HepG2 (cell line): ENCODE measurements at regions not wholly inside any gene's neighbourhood (a gene's known extent, or its start where the extent isn't known, plus 50 kb on each side); places are given as distances from the start of the nearest gene placed in this dataset.

Experiments used
- ATAC-seq: fragments of 200-7000 bp; cut with Tn5 transposase; 3 replicates; pipeline ENCODE4 v1.9.1; 2020; ENCODE audit warnings: mild to moderate bottlenecking, moderate library complexity
- BruUV-seq: library from RNA; stranded (reverse); fragments of 400-500 nt; replicated peaks from 2 replicates; lab custom pipeline; 2021; lab: Mats Ljungman, UMichigan
- CTCF ChIA-PET: fragments of 300-600 bp; formaldehyde crosslinking; extraction: SDS; loops from one replicate; lab custom pipeline; 2021; ENCODE audit warnings: low total read pairs, inconsistent platforms, low intra/inter-chr PET ratio; lab: Yijun Ruan, JAX
- POLR2A ChIA-PET: fragments of 350-600 bp; sonication (Branson Sonifier 250); formaldehyde crosslinking; loops from one replicate; lab custom pipeline; 2020; ENCODE audit warnings: antibody characterized with exemption, inconsistent platforms; lab: Yijun Ruan, JAX
- DNase-seq: peaks from one replicate; pipeline ENCODE4 v3.0.0-alpha.2; 2015; ENCODE audit warnings: low spot score
- FAIRE-seq: peaks from 3 replicates; lab custom pipeline; 2011; peaks lifted over from hg19 to GRCh38; lab: Jason Lieb, UNC
- H2AFZ ChIP-seq: one replicate; pipeline ENCODE4 v1.6.1; 2011; ENCODE audit warnings: low read length, inconsistent platforms
- H3K27ac ChIP-seq: fragments of 300-600 bp; 3 replicates; pipeline ENCODE4 v1.8.0; 2011; ENCODE audit warnings: mixed run types, mild to moderate bottlenecking, mixed read lengths, low read length, inconsistent platforms; ENCODE audit not compliant: insufficient read depth; ENCODE audit errors: extremely low read length
- H3K27me3 ChIP-seq, 2 experiments: fragments of 200-600 bp in 1 of 2; 2 replicates in 1 of 2; 3 replicates in 1 of 2; pipeline versions ENCODE4 v1.6.0 to v1.8.0; 2011; ENCODE audit warnings: low read length in 2 of 2, mild to moderate bottlenecking in 2 of 2, moderate library complexity in 2 of 2, inconsistent platforms in 1 of 2; ENCODE audit not compliant: insufficient read depth in 2 of 2, control insufficient read depth in 1 of 2
- H3K36me3 ChIP-seq, 2 experiments: fragments of 200-600 bp in 1 of 2; replicated peaks in 1 of 2; 2 replicates in 1 of 2; 3 replicates in 1 of 2; pipeline versions ENCODE4 v1.5.1 to v1.8.0; 2011; ENCODE audit warnings: low read length in 2 of 2, inconsistent platforms in 1 of 2; ENCODE audit not compliant: insufficient read depth in 2 of 2, control insufficient read depth in 1 of 2
- H3K4me1 ChIP-seq: 2 replicates; pipeline ENCODE4 v1.5.1; 2012; ENCODE audit warnings: low read length, inconsistent platforms; ENCODE audit not compliant: insufficient read depth
- H3K4me2 ChIP-seq: 2 replicates; pipeline ENCODE4 v1.6.0; 2011; ENCODE audit warnings: low read depth, low read length, inconsistent platforms
- H3K4me3 ChIP-seq, 3 experiments: fragments of 200-600 bp in 1 of 3; sonication (generic), shearing (Covaris generic) in 1 of 3; replicated peaks in 1 of 3; 2 replicates each; pipeline ENCODE4 v1.5.1; 2011 to 2016; ENCODE audit warnings: low read length in 3 of 3, inconsistent platforms in 2 of 3, low read depth in 2 of 3, mild to moderate bottlenecking in 2 of 3, control low read depth in 1 of 3, mixed read lengths in 1 of 3; ENCODE audit not compliant: insufficient read depth in 1 of 3
- H3K79me2 ChIP-seq: one replicate; pipeline ENCODE4 v1.6.1; 2011; ENCODE audit warnings: low read length, inconsistent platforms; ENCODE audit not compliant: insufficient read depth
- H3K9ac ChIP-seq: 2 replicates; pipeline ENCODE4 v1.6.0; 2011; ENCODE audit warnings: mild to moderate bottlenecking, low read depth, low read length, inconsistent platforms; ENCODE audit not compliant: insufficient read depth
- H3K9me3 ChIP-seq: 2 replicates; pipeline ENCODE4 v1.5.1; 2012; ENCODE audit warnings: mild to moderate bottlenecking, low read length
- H4K20me1 ChIP-seq: 2 replicates; pipeline ENCODE4 v1.6.0; 2011; ENCODE audit warnings: inconsistent platforms, mild to moderate bottlenecking, low read length, moderate library complexity; ENCODE audit not compliant: insufficient read depth
- CBX5 ChIP-seq: sonication (generic); formaldehyde crosslinking; IDR thresholded peaks from 2 replicates; pipeline ENCODE4 v1.4.0; 2020; ENCODE audit warnings: missing genetic modification reagents, borderline replicate concordance
- CTCF ChIP-seq: sonication (generic); formaldehyde crosslinking; IDR thresholded peaks from 2 replicates; pipeline ENCODE4 v1.5.0; 2020; ENCODE audit warnings: mild to moderate bottlenecking, missing genetic modification reagents, moderate library complexity
- HNRNPLL ChIP-seq: fragments of 200-400 bp; formaldehyde crosslinking; IDR thresholded peaks from 2 replicates; pipeline ENCODE4 v1.6.1; 2017; ENCODE audit warnings: mild to moderate bottlenecking, low read depth, low read length; ENCODE audit not compliant: poor library complexity, severe bottlenecking
- HNRNPUL1 ChIP-seq: fragments of 200-400 bp; formaldehyde crosslinking; IDR thresholded peaks from 2 replicates; pipeline ENCODE4 v1.6.1; 2017; ENCODE audit warnings: low read depth, mild to moderate bottlenecking, low read length, moderate library complexity
- MEIS2 ChIP-seq: sonication (generic); formaldehyde crosslinking; IDR thresholded peaks from 2 replicates; pipeline ENCODE4 v1.9.0; 2021; ENCODE audit warnings: mild to moderate bottlenecking, missing genetic modification reagents
- PHF21A ChIP-seq: sonication (generic); formaldehyde crosslinking; IDR thresholded peaks from 2 replicates; pipeline ENCODE4 v1.5.0; 2020; ENCODE audit warnings: mild to moderate bottlenecking, missing genetic modification reagents
- ZBTB33 ChIP-seq: sonication (generic); formaldehyde crosslinking; IDR thresholded peaks from 2 replicates; pipeline ENCODE4 v1.4.0; 2020; ENCODE audit warnings: missing genetic modification reagents
- ZNF296 ChIP-seq: sonication (generic); formaldehyde crosslinking; conservative IDR thresholded peaks from 2 replicates; pipeline ENCODE4 v1.5.0; 2020; ENCODE audit warnings: mild to moderate bottlenecking, missing genetic modification reagents
- ZNF335 ChIP-seq: sonication (generic); formaldehyde crosslinking; IDR thresholded peaks from 2 replicates; pipeline ENCODE4 v1.4.0; 2020; ENCODE audit warnings: missing genetic modification reagents
- ZNF580 ChIP-seq: IDR thresholded peaks from 2 replicates; pipeline ENCODE4 v1.6.1; 2016; ENCODE audit warnings: low read depth, borderline replicate concordance
- ZNF598 ChIP-seq: sonication (generic); formaldehyde crosslinking; IDR thresholded peaks from 2 replicates; pipeline ENCODE4 v1.5.1; 2020; ENCODE audit warnings: mild to moderate bottlenecking, missing genetic modification reagents, borderline replicate concordance
- ZNF883 ChIP-seq: sonication (generic); formaldehyde crosslinking; IDR thresholded peaks from 2 replicates; pipeline ENCODE4 v1.5.1; 2020; ENCODE audit warnings: mild to moderate bottlenecking, missing genetic modification reagents; ENCODE audit errors: not compliant biosample characterization
- ZSCAN20 ChIP-seq: sonication (generic); formaldehyde crosslinking; IDR thresholded peaks from 2 replicates; pipeline ENCODE4 v1.4.0; 2020; ENCODE audit warnings: missing genetic modification reagents, mild to moderate bottlenecking, borderline replicate concordance
- WGBS: methylation state at CpG from one replicate; pipeline ENCODE4 v1.1.6; 2017; ENCODE audit warnings: low lambda C conversion rate; 5-methylcytosine and 5-hydroxymethylcytosine counted together
- in situ Hi-C: cut with HindIII; loops from 2 replicates; pipeline ENCODE4 v1.10.0; 2017; ENCODE audit warnings: low pct_unique_long_range_greater_than_20kb; ENCODE audit not compliant: extremely low pct_ligation_motif_present
- intact Hi-C: fragments of 100-400 bp; cut with micrococcal nuclease; formaldehyde crosslinking; loops from one replicate; pipeline ENCODE4 v1.10.0; 2022; ENCODE audit not compliant: unreplicated experiment

- WGBS, result 70% methylated on average over 13 of the region's 33 CpGs
- Histone ChIP-seq H2AFZ (no peak overlapping the region), H3K36me3 (no peaks in the 10 kb centered on the region), H3K27me3 (no peaks in the 10 kb centered on the region; a peak in 1 of 5 replicates), H3K9ac (no peak overlapping the region), H4K20me1 (no peaks in the 10 kb centered on the region), H3K4me2 (no peak overlapping the region), H3K27ac (no peak overlapping the region), H3K9me3 (peaks cover 16% of the 10 kb centered on the region), H3K79me2 (no peaks in the 10 kb centered on the region), H3K4me3 (no peak overlapping the region), H3K4me1 (no peaks in the 10 kb centered on the region)
- in situ Hi-C loops (no loop called here), intact Hi-C loops (no loop called here)
- BruUV-seq, result no TSS peak
- CTCF ChIA-PET, result no interaction called here
- DNase-seq (no peak), FAIRE-seq (no peak), ATAC-seq (peak; percentile 56; the same call in 2 of the 3 replicates)
- POLR2A ChIA-PET, result no interaction called here
- peak; percentile 17 for TF ChIP-seq HNRNPLL
- no peak for TF ChIP-seq PHF21A (CRISPR knock-in tag)
- no peak for TF ChIP-seq CBX5 (CRISPR knock-in tag)
- TF ChIP-seq CTCF (CRISPR knock-in tag), result peak; percentile 42
- TF ChIP-seq ZNF335 (CRISPR knock-in tag), result no peak
- no peak for TF ChIP-seq MEIS2 (CRISPR knock-in tag)
- no peak for TF ChIP-seq HNRNPUL1
- no peak for TF ChIP-seq ZSCAN20 (CRISPR knock-in tag)
- TF ChIP-seq ZBTB33 (CRISPR knock-in tag), result peak; percentile 84; the same call in 1 of the 2 replicates
- TF ChIP-seq ZNF883 (CRISPR knock-in tag), result no peak
- TF ChIP-seq ZNF580, result no peak
- TF ChIP-seq ZNF598, result no peak
- TF ChIP-seq ZNF296, result no peak
These were observed 1002.3 kb downstream of the KCNJ18 start for GRCh38 chr17:22694362-22695227.
